Astrocyte of the hippocampus (primary cell): ENCODE measurements at regions not wholly inside any gene's neighbourhood (a gene's known extent, or its start where the extent isn't known, plus 50 kb on each side); places are given as distances from the start of the nearest gene placed in this dataset.
A peak's percentile ranks its signal among the peaks of the same experiment; 100 is the strongest.

ENCODE experiments used
- DNase-seq: peaks from one replicate; pipeline ENCODE4 v3.0.0; 2011; ENCODE audit warnings: low read depth, low spot score

DNA sequence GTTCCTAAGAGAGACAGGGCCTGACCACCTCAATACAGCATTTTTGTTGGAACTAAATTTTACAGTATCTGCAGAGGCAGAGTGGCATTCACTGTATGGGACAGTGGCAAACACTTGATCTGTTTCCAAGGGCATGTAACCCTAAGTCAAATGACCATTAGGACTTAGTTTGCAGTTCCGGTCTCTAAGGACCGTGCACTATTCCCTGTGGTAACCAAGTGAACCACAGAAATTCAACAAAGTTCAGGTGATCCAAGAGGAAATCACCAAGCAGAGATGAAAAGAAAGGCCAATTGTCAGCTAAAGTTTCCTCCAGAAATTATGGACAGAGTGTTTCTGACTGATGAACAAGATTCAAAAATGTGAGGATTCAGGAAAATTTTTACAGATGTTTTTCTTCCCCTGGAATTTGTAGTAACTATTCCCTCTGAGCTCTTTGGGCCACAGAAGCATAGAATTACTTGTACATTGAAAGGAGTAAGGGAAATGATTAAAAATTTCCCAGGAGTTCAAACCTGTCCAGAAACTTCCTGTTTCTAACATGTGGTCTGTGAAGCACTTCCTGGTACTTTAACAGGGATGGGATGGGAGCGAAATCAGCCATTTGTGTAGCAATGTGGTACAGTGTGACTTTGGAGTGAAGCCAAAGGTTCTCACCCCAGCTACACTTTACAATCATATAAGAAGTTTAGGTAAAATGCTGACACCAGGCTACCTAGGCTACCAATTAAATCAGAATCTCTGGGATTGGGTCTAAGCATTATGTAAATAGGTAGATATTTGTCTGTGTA is 266.1 kb upstream of the MAP3K1 start:
- DNase-seq, result no peak

- DNase-seq, result no peak
Measured at GRCh38 chr5:56545016-56545415, 270.3 kb upstream of the MAP3K1 start.

GRCh38 chr5:56543441-56544388 is 271.6 kb upstream of the MAP3K1 start:
- peak; percentile 26 for DNase-seq

DNA sequence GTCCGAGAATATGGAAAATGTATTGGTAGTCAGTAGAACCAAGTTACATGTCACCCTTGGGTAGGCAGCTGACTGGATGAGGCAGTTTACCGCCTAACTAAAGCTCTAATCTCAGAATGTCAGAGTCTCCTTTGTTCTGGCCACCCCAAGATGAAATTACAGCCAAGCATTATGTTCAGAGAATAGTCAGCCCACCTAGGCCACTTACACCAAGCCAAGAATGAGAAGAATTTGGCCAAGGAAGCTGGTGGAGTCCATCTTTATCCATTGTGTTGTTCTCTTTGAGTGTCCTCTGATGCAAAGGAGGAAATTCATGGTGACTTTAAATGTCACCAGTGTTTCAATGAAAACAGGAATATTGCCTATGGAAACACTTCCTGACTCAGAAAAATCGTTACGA is 275.1 kb upstream of the MAP3K1 start:
- DNase-seq, result no peak

DNA sequence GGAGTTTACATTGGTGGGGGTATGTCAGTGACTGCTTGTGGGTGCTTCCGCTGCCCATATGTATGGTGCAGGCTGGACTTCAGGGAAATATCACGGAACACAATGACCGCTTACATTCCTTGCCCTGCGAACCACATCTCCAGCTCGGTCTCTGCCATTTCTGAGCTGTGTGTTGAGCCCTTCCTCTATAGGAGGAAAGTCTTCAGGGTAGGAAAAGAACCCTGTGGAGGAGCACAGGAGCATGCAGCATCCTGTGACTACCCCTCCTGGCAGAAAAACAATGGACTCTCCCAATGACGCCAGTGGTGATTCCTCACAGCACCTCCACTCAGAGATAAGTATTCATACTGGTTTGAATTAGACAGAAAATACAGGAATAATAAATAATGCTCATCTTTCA is 276.8 kb upstream of the MAP3K1 start:
- no peak for DNase-seq

- DNase-seq, result peak; percentile 19
Measured at GRCh38 chr5:56535347-56535746, 280.0 kb upstream of the MAP3K1 start.

GRCh38 chr5:56534102-56534829 is 281.1 kb upstream of the MAP3K1 start:
- DNase-seq, result peak; percentile 70

DNA sequence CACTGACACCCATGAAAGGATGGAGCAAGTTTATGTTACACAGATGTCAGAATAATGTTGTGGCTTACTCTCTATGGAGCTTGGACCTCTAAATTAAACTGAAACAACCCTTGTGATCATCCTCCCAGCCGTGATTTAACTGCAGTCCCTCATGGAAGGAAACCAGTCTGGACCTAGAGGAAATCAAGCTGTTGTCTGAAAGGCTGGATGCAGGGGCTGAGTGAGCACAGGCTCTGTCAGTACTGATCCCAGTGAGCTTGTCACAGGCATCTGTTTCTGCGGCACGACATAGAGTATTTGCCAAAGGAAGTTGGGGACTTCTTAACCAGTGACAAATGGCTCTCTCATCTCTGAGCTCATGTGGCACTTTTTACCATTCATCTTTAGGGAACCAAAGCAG is 282.9 kb upstream of the MAP3K1 start:
- DNase-seq, result no peak

- DNase-seq, result no peak
Measured at GRCh38 chr5:56530626-56531138, 284.7 kb upstream of the MAP3K1 start.

GRCh38 chr5:56529666-56530430 is 285.5 kb upstream of the MAP3K1 start:
- no peak for DNase-seq

DNA sequence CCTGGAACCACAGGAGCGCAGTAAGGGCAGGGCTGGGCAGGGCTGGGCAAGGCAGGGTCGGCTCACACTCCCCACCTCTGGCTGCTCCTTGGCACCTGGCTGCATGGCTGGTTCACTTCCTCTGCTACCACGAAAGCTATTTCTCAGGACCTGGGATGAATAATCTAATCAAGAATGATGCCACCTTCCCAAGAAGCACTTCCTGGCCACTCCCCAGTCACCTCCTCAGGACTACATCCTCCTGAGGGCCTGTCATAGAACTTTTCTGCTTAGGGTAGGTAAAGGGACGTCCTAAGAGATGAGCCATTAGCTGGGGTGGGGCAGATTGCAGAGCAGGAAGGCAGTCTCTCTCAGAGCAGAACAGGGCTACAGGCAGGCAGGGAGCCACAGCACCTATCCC is 288.2 kb upstream of the MAP3K1 start:
- no peak for DNase-seq

DNA sequence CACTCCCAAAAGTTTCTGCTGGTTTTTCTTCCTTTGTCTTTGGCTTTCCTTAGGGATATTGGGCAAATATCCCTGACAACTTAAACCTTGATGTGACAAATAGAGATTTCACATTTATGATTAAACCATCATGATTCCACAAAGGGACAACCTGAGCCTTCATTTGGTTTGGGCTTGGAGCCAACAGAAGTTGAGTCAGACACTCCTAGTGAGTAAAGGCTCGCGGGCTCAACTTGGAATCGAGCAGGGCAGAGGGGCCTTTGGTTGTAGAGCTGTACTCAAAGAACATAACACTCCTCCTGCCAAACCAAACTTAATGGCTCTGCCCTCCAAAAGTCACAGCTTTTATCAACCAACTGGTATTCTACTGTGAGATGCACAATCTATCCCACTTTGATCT is 290.2 kb upstream of the MAP3K1 start:
- DNase-seq, result peak; percentile 76

DNA sequence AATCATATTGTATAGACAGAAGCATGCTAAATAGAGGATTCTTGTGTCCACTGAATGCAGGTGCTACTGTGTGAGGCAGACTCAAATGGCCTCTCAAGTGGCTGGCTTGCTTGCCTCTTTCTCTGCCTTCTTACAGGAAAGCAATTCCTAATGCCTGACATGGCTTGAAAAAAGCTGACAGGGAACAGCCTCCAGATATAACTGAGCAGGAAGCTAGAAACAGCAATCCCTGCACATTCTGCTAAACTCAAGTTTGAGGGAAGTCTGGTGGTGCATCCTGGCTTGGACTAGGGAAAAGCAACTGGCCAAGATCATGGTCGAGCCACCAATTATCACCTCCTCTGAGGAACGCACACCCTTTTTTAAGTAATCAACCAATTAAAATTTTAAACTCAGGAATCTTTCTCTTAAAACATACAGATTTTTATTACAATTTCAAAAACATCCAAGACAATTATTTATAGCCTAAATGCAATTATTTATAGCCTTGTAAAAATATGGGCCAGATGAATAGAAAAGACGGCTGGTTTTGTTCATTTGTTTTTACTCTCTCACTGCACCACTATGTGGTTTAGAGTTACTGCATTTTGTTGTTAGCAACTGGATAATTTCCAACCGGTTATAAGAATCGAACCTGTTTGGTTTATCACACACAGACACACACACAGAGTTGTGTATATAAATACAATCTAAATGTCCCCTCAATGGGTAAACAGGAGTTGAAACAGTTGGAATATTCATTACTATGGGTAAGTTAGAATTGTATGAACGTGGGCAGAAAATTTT is 290.9 kb upstream of the ANKRD55 start:
- no peak for DNase-seq

GRCh38 chr5:56522960-56523359 is 289.8 kb upstream of the ANKRD55 start:
- DNase-seq, result no peak

- DNase-seq, result no peak
Measured at GRCh38 chr5:56522169-56522568, 289.0 kb upstream of the ANKRD55 start.

- DNase-seq, result no peak
Measured at GRCh38 chr5:56520986-56521730, 288.0 kb upstream of the ANKRD55 start.

GRCh38 chr5:56518820-56519219 is 285.7 kb upstream of the ANKRD55 start:
- no peak for DNase-seq

GRCh38 chr5:56517011-56517416 is 283.9 kb upstream of the ANKRD55 start:
- DNase-seq, result peak; percentile 35

DNA sequence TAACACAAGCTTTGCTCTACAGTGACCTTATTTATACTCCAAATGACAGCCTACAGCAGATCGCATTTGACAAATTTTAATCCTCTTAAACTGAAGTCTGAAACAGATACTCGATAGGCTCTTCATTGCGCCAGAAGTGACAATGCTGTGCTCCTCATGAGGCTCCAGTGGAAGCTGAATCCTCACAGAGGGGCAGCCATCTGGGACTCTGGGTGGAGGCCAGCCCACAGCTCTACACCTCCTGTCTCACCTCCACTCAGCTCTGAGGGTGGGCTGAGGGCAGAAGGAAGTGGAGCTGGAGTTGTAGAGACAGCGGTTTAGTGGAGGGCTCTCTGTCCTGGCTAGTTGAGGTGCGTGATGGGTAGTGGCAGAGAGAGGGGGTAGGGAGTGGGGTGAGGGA is 283.3 kb upstream of the ANKRD55 start:
- DNase-seq, result no peak

- DNase-seq, result no peak
Measured at GRCh38 chr5:56516035-56516434, 282.9 kb upstream of the ANKRD55 start.
